ENCODE measurements at regions not wholly inside any gene's neighbourhood (a gene's known extent, or its start where the extent isn't known, plus 50 kb on each side); places are given as distances from the start of the nearest gene placed in this dataset.
"Not testable (repeated sequence)": the region's sequence is repeated elsewhere in the genome, so short reads cannot be mapped to it uniquely, and the experiment has no call there.

DNA sequence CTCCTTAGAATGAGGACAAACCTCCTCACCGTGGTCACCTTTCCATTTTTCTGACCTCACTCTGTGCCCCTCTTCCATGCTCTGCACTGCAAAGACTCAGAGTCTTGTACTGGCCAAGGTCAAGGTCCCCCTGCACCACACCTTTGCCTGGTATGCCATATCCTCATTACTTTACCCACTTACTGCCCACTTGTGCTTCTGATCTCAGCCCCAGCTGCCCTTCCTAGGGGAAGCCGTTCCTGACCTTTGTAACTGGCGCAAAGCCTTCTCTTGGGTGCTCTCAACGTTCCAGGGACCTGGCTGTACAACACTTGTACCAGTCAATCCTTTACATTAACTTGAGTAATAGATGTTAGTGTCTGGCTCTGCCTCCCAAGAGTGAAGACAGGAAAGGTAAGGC, 256.0 kb downstream of the SV2B start:
- no peak for DNase-seq

GRCh38 chr15:91357011-91357410, 257.0 kb downstream of the SV2B start:
- DNase-seq = no peak

DNA sequence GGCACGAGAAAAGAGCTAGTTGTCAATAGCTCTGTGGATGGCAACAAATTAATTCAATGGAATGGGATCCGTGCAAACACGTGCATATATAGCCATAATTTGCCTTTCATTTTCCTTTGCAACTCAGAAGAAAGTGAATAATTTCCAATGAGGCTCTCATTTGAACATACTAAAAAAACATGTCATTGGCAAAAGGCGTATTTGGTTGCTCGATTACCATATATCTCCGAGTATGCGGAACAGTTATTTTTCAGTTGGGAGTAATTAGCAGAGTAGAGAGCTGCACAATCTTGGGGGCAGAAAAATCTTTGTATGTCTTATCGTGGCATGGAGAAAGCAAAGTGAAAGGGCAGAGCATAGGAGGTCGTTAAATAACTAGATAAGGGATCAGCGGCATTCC, 257.4 kb downstream of the SV2B start:
- no peak for DNase-seq

DNA sequence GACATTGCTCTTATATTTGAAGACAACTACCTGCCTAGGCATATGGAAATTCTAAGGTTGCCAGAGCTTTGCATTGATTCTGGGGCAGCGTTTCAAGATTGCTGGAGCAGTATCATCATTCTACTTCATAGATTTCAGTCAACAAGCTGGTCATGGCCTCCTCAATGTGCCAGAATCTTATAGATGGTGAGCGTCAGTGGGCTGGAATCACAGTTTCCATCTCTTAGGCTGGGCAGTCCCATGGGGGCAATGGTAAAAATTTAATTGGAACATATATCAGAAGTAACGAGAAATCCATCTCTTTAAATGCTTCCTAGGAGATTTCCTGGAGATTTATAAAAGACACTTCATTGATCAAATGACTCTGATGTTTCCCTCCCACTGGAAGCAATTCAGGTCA, 258.3 kb downstream of the SV2B start:
- no peak for DNase-seq

DNA sequence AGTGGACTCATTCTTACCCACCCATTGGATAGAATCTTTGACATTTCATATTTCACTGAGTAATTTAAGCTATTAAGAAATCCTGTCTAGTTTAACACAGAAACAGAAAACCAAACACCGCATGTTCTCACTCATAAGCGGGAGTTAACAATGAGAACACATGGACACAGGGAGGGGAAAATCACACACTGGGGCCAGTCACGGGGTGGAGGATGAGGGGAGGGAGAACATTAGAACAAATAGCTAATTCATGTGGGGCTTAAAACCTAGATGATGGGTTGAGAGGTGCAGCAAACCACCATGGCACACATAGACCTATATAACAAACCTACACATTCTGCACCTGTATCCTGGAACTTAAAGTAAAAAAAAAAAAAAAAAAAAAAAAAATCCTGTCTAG, 261.6 kb downstream of the SV2B start:
- not testable (repeated sequence) for DNase-seq

DNA sequence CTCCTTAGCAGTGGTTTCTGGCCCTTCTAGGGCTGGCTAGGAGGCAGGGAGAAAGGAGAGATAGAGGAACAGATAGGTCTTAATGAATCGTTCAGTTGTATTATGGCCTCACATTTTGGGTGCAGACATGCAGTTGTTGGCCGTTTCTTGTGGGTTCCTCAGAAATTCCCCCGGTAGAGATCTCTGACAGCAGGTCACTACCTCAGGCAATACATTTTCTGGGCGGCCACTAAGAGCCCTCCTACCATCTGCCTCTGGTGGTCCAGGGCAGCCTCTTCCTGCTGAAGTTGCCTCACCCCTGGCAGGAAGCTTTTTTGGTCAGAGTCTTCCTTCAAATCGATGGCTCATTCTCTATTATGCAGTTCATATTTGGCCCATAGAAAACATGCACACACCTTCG, 266.1 kb downstream of the SV2B start:
- DNase-seq = no peak

GRCh38 chr15:91368611-91369010, 268.6 kb downstream of the SV2B start:
- no peak for DNase-seq

- no peak for DNase-seq
Measured at GRCh38 chr15:91369823-91370222, 269.8 kb downstream of the SV2B start.

- not testable (repeated sequence) for DNase-seq
Measured at GRCh38 chr15:91371345-91371744, 271.3 kb downstream of the SV2B start.

- DNase-seq = no peak
Measured at GRCh38 chr15:91374336-91374735, 274.3 kb downstream of the SV2B start.

DNA sequence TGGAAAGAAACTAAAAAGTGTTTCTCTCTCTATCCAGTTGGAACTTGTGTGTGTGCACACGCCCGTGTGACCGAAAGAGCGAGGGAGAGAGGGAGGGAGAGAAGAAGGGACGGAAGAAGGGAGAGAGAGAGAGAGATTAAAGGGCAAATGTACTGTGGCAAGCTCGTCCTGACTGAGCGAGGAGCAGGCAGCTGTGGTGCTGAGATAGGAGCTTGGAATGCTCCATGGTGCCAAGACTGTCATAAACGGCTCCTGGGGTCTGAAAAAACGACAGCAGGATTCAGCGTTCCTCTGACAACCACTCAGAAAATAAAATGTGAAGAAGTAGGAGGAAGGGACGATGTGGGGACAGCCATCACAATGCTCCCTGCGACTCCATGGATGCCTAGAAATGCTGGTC, 276.0 kb downstream of the SV2B start:
- no peak for DNase-seq

DNA sequence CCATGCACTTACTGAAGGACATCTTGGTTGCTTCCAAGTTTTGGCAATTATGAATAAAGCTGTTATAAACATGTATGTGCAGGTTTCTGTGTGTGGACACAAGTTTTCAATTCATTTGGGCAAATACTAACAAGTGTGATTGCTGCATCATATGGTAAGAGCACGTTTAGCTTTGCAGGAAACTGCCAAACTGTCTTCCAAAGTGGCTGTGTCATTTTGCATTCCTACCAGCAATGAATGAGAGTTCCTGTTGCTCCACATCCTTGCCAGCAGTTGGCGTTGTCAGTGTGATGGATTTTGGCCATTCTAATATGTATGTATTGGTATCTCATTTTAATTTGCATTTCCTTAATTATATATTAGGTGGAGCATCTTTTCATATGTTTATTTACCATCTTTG, 280.1 kb downstream of the SV2B start:
- no peak for DNase-seq

- no peak for DNase-seq
Measured at GRCh38 chr15:91383532-91383931, 283.5 kb downstream of the SV2B start.

GRCh38 chr15:91384189-91384730, 284.2 kb downstream of the SV2B start:
- no peak for DNase-seq

DNA sequence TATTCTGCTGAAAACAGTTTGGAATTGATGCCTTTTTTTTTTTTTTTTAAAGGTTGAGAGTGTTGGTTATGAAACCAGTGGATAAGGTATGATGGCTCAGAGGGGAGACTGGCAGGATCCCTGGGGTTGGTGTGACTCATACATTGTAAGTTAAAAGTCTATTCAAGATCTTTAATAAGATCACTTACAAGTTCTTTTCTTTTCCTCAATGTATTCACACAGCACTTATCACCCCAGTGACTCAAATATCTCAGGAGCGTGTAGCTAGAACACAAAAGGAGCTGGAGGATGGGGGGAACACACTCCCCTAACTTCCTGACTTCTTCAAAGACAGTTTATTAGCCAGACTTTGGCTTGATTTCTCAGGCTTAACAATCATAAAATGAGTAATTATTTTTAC, 285.3 kb downstream of the SV2B start:
- no peak for DNase-seq

DNA sequence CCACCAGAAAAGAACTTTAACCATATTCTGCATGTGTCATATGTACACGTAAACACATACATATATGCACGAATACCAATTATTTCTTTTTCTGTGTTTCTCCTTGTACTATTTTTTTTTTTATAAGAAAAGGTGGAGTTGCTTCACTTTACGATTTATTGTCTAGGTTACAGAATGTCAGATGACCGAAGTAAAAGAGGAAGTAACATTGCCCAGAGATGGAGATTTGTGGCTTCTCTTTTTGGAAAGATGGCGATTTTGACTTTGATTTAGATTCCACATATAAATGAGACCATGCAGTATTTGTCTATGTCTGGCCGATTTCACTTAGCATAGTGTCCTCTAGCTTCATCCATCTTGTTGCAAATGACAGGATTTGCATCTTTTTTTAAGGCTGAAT, 293.1 kb downstream of the SV2B start:
- DNase-seq = no peak

DNA sequence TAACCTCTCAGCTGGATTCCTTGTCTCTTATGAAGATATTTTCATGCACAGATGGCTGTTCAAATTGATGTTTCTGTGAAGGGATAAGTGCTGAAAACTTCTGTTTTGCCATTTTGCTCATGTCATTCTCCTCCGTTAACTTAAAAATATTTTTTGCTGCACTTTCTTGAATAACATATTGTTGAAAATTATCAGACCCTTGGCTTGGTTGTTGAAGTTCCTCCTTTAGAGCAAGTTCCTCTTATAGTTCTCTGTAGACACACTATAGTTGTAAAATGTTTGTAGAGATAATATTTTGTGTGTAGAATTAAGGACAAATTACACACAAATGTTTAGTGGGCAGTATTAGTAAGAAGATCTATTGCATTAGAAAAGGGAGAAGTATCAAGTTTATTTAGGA, 300.4 kb downstream of the SV2B start:
- no peak for DNase-seq

DNA sequence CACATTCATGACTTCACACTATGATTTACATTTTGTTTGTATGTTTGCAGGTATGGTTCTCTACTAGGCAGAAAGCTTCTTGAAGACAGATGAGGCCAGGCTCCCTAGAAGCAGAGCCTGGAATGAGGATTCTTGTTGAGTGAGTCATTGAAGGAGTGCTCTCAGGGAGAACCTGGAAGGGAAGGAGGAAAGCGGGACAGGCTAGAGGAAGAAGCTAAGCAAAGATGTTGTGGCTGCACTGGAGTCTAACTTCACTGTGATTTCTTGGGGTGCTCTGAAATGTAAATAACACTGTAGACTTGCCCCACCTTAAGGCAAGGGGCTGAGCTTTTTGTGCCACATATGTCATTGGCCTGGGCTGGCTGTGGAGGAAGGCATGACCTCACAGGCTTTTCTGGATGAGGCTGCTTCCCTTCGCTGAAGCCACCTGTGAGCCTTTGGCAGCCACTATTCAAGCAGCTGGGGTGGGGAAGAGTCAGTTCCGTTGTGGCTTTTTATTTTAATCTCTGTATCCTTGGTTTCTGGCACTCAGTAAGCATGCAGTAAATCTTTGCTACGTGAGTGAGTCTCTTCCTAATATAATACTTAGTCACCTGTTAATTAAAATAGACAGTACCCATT, 307.3 kb downstream of the SV2B start:
- peak; percentile 35 for DNase-seq

DNA sequence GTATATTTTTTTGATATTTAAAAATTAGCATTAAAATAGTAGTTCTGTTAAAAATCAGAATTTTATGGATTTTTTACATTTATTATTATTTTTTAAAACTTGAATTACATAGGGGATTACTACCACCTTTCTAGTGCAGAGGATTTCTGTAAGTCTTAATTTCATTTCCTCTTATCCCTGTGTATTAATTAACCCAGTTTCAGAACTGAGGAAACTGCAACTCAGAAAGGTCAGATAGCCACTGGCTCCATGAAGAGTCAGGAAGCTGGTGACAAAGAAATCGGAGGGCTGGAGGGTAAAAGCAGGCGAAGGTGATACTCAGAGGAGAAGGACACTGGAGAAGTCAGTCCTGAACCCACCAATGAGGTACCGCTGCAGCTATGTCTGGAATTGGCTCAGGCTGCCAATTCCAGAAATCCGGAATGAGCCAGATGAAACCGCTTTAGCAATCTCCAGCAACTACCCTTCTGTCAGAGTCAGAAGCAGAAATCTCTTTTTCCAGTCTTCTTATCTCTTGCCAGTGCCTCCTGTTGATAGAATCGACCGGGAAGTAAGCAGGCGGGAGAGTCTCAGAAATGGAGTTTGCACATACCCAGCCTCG, 308.5 kb downstream of the SV2B start:
- DNase-seq = no peak

DNA sequence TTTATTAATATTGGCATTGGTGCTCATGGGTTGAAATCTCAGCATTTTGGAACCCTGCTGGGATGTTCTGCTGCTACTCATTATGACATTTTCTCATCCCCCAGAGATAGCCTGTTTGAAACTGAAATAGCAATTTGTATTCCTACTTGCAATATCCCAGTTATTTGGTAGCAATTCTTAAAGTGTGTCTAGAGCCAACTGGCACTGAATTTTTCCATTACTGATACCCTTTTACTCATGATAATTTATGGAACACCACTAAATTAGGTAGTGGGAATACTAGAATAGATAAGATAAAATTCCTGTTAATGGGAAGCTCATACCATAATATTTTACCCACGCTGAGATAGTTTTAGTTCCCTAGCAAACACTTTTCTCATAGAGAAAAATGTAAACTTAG, 309.3 kb downstream of the SV2B start:
- DNase-seq = no peak

DNA sequence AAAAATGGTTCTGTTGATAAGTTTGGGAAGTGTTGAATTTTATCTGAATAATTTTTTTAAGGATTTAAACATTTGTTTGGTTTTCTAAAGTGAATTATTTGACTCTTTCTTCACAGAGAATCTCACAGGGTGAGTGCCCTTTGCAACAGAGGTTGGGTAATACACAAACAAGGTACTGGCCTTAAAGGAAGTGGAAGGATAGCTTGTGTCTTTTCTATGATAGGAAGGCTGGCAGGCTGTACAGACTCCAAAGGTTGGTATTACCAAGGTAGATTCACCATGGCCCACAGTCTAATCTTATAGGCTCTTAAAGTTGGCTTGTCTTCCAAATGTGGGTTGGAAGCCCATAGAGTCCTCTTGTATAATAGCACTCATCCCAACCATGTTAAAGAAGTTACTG, 311.5 kb downstream of the SV2B start:
- no peak for DNase-seq

GRCh38 chr15:91412138-91412928, 312.3 kb downstream of the SV2B start:
- no peak for DNase-seq

GRCh38 chr15:91413142-91413541, 313.1 kb downstream of the SV2B start:
- no peak for DNase-seq

DNA sequence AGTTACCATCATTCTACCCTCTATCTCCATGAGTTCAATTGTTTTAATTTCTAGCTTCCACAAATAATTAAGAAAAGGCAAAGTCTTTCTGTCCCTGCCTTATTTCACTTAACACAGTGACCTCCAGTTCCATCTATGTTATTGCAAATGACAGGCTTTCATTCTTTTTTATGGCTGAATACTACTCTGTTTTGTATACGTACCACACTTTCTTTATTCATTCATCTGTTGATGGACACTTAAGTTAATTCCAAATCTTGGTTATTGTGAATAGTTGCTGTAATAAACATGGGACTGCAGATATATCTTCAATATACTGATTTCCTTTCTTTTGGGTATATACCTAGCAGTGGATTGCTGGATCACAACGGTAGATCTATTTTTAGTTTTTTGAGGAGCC, 314.1 kb downstream of the SV2B start:
- no peak for DNase-seq

Data from CD4-positive, alpha-beta T cell treated with Interleukin-15 for 1 hour (primary cell).